ENCODE measurements at regions not wholly inside any gene's neighbourhood (a gene's known extent, or its start where the extent isn't known, plus 50 kb on each side); places are given as distances from the start of the nearest gene placed in this dataset.

DNA sequence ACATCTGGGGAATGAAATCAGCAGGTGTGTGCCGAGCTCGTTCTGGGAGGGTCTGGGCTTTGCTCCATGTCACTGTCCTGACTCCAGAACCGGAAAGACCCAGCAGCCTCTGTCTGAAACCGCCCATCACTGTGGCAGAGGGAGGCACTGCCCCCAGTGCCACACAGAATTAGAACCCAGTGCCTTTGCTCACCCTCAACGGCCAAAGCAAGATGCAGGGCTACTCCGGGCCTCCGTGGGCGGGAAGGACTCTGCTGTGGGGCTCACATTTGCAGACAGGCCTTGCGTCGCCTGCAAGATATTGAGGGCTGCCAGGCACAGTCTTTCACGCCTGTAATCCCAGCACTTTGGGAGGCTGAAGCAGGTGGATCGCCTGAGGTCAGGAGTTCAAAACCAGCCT, 219.2 kb upstream of the PPP2R2D start:
- H2AK5ac ChIP-seq (ENCODE audit: low read length), result no peak overlapping the region
- no peak overlapping the region for H2BK5ac ChIP-seq (ENCODE audit: low read length)
- no peak overlapping the region for H2BK15ac ChIP-seq (replicated peaks; ENCODE audit: low read depth)
- no peak overlapping the region for H3K4ac ChIP-seq (ENCODE audit: low read depth, low read length)
- H4K5ac ChIP-seq (ENCODE audit: low read length), result no peak overlapping the region
- no peaks in the 10 kb centered on the region for H3K79me1 ChIP-seq (ENCODE audit: low read length)
- H3K79me2 ChIP-seq (ENCODE audit: control insufficient read depth, insufficient read depth, low read length), result no peaks in the 10 kb centered on the region
- no peak overlapping the region for H3K18ac ChIP-seq (ENCODE audit: low read length)
- WGBS (ENCODE audit: extremely low coverage, insufficient coverage, low lambda C conversion rate), result no CpG with 5 or more reads among the region's 12 CpGs
- H3K4me1 ChIP-seq (ENCODE audit: control insufficient read depth, low read depth, low read length), result peaks cover 2% of the 10 kb centered on the region
- no peak overlapping the region for H3K27ac ChIP-seq (ENCODE audit: low read depth, low read length)
- no peak overlapping the region for H4K8ac ChIP-seq (ENCODE audit: low read depth, low read length)
- H3K4me3 ChIP-seq (ENCODE audit: low read length), result no peak overlapping the region
- H3K4me2 ChIP-seq (ENCODE audit: low read length), result no peak overlapping the region
- H3K9ac ChIP-seq (ENCODE audit: low read length), result no peak overlapping the region
- H3K27me3 ChIP-seq (ENCODE audit: insufficient read depth, low read length, poor library complexity), result no peaks in the 10 kb centered on the region
- no peak overlapping the region for H2BK120ac ChIP-seq (ENCODE audit: low read depth, low read length)
- H3K23ac ChIP-seq (ENCODE audit: low read length), result no peak overlapping the region
- DNase-seq, result no peak
- H3K56ac ChIP-seq (ENCODE audit: low read length), result no peak overlapping the region
- H3K36me3 ChIP-seq (ENCODE audit: control insufficient read depth, insufficient read depth, low read length), result no peaks in the 10 kb centered on the region

DNA sequence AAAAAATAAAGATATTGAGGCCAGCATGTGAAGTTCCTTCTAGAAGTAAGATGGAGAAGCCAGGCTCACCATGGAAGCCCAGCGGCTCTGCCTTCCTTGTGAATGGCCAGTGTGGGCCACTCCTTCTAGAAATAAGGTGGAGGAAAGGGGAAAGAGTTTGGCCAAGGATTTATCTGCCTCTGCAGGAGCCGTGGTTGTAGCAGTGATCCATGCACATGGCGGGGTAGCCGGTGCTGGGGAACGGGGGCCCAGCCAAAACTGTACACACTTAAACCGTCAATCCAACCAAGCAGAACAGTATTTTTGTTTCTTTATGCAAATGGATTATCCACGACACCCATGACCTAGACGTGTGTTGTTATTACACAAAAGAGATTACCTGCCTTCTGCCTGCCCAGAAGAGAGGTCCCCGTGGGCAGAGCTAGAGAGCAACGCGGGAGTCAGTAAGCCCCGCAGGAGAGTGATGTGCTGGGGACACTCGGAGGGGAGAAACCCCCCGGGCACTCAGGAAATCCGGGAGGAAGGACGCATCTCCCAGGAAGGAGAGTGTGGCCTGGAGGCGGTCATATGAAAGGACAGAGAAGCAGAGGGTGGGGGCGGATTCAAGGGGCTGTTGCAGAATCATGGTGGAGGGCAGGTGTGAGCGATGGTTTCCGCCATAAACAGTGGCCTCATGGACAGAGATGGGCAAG, 218.4 kb upstream of the PPP2R2D start:
- Histone ChIP-seq H3K36me3 (ENCODE audit: control insufficient read depth, insufficient read depth, low read length) (no peaks in the 10 kb centered on the region), H2BK5ac (ENCODE audit: low read length) (no peak overlapping the region), H3K56ac (ENCODE audit: low read length) (no peak overlapping the region), H2AK5ac (ENCODE audit: low read length) (no peak overlapping the region), H4K5ac (ENCODE audit: low read length) (no peak overlapping the region), H3K4ac (ENCODE audit: low read depth, low read length) (no peak overlapping the region), H3K4me2 (ENCODE audit: low read length) (no peak overlapping the region), H2BK120ac (ENCODE audit: low read depth, low read length) (no peak overlapping the region), H2BK15ac (replicated peaks; ENCODE audit: low read depth) (no peak overlapping the region), H3K27me3 (ENCODE audit: insufficient read depth, low read length, poor library complexity) (no peaks in the 10 kb centered on the region), H3K23ac (ENCODE audit: low read length) (no peak overlapping the region), H3K27ac (ENCODE audit: low read depth, low read length) (no peak overlapping the region), H3K4me3 (ENCODE audit: low read length) (no peak overlapping the region), H3K18ac (ENCODE audit: low read length) (no peak overlapping the region), H3K4me1 (ENCODE audit: control insufficient read depth, low read depth, low read length) (peaks cover 2% of the 10 kb centered on the region), H3K79me2 (ENCODE audit: control insufficient read depth, insufficient read depth, low read length) (no peaks in the 10 kb centered on the region), H4K8ac (ENCODE audit: low read depth, low read length) (no peak overlapping the region), H3K9ac (ENCODE audit: low read length) (no peak overlapping the region), H3K79me1 (ENCODE audit: low read length) (no peaks in the 10 kb centered on the region)
- no peak for DNase-seq
- no CpG with 5 or more reads among the region's 20 CpGs for WGBS (ENCODE audit: extremely low coverage, insufficient coverage, low lambda C conversion rate)

DNA sequence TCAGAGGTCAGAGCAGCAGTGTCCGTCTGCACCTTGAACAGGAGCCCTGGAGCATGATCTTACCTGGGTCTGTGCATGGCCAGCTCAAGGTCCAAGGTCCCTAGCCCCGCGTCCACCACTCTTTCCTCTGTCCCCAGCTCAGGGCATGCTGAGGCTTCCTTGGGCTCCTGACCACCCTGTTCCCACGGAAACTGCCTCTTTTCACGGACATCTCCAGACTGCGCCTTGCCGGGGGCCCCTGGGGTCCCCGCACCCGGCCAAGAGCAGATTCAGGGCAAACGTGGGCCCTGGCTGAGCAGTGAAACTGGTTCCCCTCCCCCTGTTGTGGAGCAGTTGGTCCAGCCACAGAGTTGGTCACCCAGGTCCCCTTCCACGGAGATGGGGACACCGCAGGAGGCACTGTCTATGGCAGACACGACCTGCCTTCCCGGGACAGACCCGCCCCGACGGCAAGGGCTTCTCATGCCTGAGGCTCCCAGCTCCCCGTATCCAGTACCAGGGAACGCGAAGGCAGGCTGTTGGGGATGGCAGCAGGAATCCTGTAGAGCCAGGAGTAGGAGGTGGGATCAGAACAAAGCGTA, 217.4 kb upstream of the PPP2R2D start:
- WGBS (ENCODE audit: extremely low coverage, insufficient coverage, low lambda C conversion rate), result no CpG with 5 or more reads among the region's 21 CpGs
- H2BK15ac ChIP-seq (replicated peaks; ENCODE audit: low read depth), result no peak overlapping the region

DNA sequence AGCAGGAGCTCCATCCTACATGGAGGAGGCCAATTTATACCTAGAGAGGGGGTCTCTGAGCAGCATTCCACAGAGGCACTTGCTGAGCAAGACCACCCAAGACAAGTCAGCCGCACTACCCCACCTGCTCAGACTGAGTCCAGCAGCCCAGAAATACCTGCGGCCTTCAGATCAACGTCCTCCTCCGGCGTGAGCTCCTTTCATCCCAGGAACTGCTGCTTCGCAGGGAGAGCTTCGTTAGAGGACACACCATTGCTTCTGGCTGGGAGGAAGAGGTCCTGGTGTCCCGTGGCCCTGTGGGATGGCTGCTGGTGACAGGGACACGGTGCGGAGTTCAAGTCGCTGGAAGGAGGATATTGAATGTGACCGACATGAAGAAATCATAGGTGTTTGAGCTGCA, 216.9 kb upstream of the PPP2R2D start:
- no peak for DNase-seq
- H3K56ac ChIP-seq (ENCODE audit: low read length), result no peak overlapping the region
- no peaks in the 10 kb centered on the region for H3K27me3 ChIP-seq (ENCODE audit: insufficient read depth, low read length, poor library complexity)
- H3K4ac ChIP-seq (ENCODE audit: low read depth, low read length), result no peak overlapping the region
- no CpG with 5 or more reads among the region's 12 CpGs for WGBS (ENCODE audit: extremely low coverage, insufficient coverage, low lambda C conversion rate)
- no peak overlapping the region for H3K23ac ChIP-seq (ENCODE audit: low read length)
- H2BK5ac ChIP-seq (ENCODE audit: low read length), result no peak overlapping the region
- no peak overlapping the region for H2BK15ac ChIP-seq (replicated peaks; ENCODE audit: low read depth)
- H4K8ac ChIP-seq (ENCODE audit: low read depth, low read length), result no peak overlapping the region
- H2BK120ac ChIP-seq (ENCODE audit: low read depth, low read length), result no peak overlapping the region
- no peak overlapping the region for H3K18ac ChIP-seq (ENCODE audit: low read length)
- no peaks in the 10 kb centered on the region for H3K79me1 ChIP-seq (ENCODE audit: low read length)
- no peak overlapping the region for H3K9ac ChIP-seq (ENCODE audit: low read length)
- no peak overlapping the region for H3K27ac ChIP-seq (ENCODE audit: low read depth, low read length)
- no peak overlapping the region for H3K4me2 ChIP-seq (ENCODE audit: low read length)
- H4K5ac ChIP-seq (ENCODE audit: low read length), result no peak overlapping the region
- H3K36me3 ChIP-seq (ENCODE audit: control insufficient read depth, insufficient read depth, low read length), result no peaks in the 10 kb centered on the region
- H3K79me2 ChIP-seq (ENCODE audit: control insufficient read depth, insufficient read depth, low read length), result no peaks in the 10 kb centered on the region
- H2AK5ac ChIP-seq (ENCODE audit: low read length), result no peak overlapping the region
- H3K4me3 ChIP-seq (ENCODE audit: low read length), result no peak overlapping the region
- no peaks in the 10 kb centered on the region for H3K4me1 ChIP-seq (ENCODE audit: control insufficient read depth, low read depth, low read length)

More for the DNA sequence above, 217.4 kb upstream of the PPP2R2D start:
- H3K27me3 ChIP-seq (ENCODE audit: insufficient read depth, low read length, poor library complexity), result no peaks in the 10 kb centered on the region
- no peak overlapping the region for H3K4ac ChIP-seq (ENCODE audit: low read depth, low read length)
- no peak overlapping the region for H4K8ac ChIP-seq (ENCODE audit: low read depth, low read length)
- no peaks in the 10 kb centered on the region for H3K4me1 ChIP-seq (ENCODE audit: control insufficient read depth, low read depth, low read length)
- no peak for DNase-seq
- no peak overlapping the region for H2BK120ac ChIP-seq (ENCODE audit: low read depth, low read length)
- H2BK5ac ChIP-seq (ENCODE audit: low read length), result no peak overlapping the region
- no peaks in the 10 kb centered on the region for H3K79me2 ChIP-seq (ENCODE audit: control insufficient read depth, insufficient read depth, low read length)
- no peak overlapping the region for H2AK5ac ChIP-seq (ENCODE audit: low read length)
- H3K18ac ChIP-seq (ENCODE audit: low read length), result no peak overlapping the region
- no peak overlapping the region for H3K56ac ChIP-seq (ENCODE audit: low read length)
- no peak overlapping the region for H3K23ac ChIP-seq (ENCODE audit: low read length)
- no peak overlapping the region for H4K5ac ChIP-seq (ENCODE audit: low read length)
- H3K36me3 ChIP-seq (ENCODE audit: control insufficient read depth, insufficient read depth, low read length), result no peaks in the 10 kb centered on the region
- H3K9ac ChIP-seq (ENCODE audit: low read length), result no peak overlapping the region
- H3K27ac ChIP-seq (ENCODE audit: low read depth, low read length), result no peak overlapping the region
- no peak overlapping the region for H3K4me3 ChIP-seq (ENCODE audit: low read length)
- no peak overlapping the region for H3K4me2 ChIP-seq (ENCODE audit: low read length)
- H3K79me1 ChIP-seq (ENCODE audit: low read length), result no peaks in the 10 kb centered on the region

DNA sequence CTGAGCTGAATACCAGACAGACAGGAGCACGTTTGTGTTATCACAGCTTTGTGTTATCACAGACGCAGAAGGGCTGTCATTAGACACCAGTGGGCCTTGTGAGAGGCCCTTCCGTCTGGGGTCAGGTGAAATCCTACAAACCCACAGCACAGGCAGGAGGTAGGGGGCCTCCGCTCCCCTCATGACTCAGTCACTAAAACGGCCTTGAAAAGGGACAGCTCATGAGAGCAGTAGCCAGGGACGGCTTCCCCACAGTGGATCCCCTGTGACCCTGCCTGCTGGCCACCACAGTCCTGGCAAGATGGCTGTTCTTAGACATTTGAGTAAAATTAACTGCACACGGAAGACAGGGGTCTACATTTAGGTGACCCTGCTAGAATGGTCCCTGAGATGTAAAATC, 215.8 kb upstream of the PPP2R2D start:
- Histone ChIP-seq H3K79me1 (ENCODE audit: low read length) (no peaks in the 10 kb centered on the region), H3K27ac (ENCODE audit: low read depth, low read length) (no peak overlapping the region), H2BK5ac (ENCODE audit: low read length) (no peak overlapping the region), H2BK15ac (replicated peaks; ENCODE audit: low read depth) (no peak overlapping the region), H3K79me2 (ENCODE audit: control insufficient read depth, insufficient read depth, low read length) (no peaks in the 10 kb centered on the region), H3K18ac (ENCODE audit: low read length) (no peak overlapping the region), H2BK120ac (ENCODE audit: low read depth, low read length) (no peak overlapping the region), H3K36me3 (ENCODE audit: control insufficient read depth, insufficient read depth, low read length) (no peaks in the 10 kb centered on the region), H3K4me3 (ENCODE audit: low read length) (no peak overlapping the region), H4K8ac (ENCODE audit: low read depth, low read length) (no peak overlapping the region), H3K4me1 (ENCODE audit: control insufficient read depth, low read depth, low read length) (no peaks in the 10 kb centered on the region), H3K4ac (ENCODE audit: low read depth, low read length) (no peak overlapping the region), H3K23ac (ENCODE audit: low read length) (no peak overlapping the region), H4K5ac (ENCODE audit: low read length) (no peak overlapping the region), H3K56ac (ENCODE audit: low read length) (no peak overlapping the region), H3K4me2 (ENCODE audit: low read length) (no peak overlapping the region), H2AK5ac (ENCODE audit: low read length) (no peak overlapping the region), H3K27me3 (ENCODE audit: insufficient read depth, low read length, poor library complexity) (no peaks in the 10 kb centered on the region), H3K9ac (ENCODE audit: low read length) (no peak overlapping the region)
- no CpG with 5 or more reads among the region's 7 CpGs for WGBS (ENCODE audit: extremely low coverage, insufficient coverage, low lambda C conversion rate)
- no peak for DNase-seq

DNA sequence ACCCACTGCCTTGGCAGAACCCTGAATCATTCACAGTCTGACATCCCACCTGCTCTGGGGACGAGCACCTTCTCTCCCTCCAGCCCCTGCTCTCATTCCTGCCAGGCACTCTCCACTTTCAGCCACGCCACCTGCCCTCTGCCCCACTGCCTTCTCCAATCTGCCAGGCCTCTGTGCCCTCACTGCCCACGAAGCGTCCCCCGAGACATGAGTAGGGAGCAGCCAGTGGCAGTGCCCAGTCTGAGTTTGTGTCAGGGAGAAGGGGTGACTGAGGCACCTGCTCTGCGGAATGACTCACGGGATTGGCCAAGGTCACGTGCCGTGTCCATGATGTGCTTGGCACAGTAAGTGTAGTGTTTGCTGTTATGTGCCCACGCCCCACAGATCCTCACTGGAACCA, 215.2 kb upstream of the PPP2R2D start:
- Histone ChIP-seq H3K9ac (ENCODE audit: low read length) (no peak overlapping the region), H3K4me1 (ENCODE audit: control insufficient read depth, low read depth, low read length) (no peaks in the 10 kb centered on the region), H4K5ac (ENCODE audit: low read length) (no peak overlapping the region), H3K18ac (ENCODE audit: low read length) (no peak overlapping the region), H3K27ac (ENCODE audit: low read depth, low read length) (no peak overlapping the region), H2BK120ac (ENCODE audit: low read depth, low read length) (no peak overlapping the region), H3K4me3 (ENCODE audit: low read length) (no peak overlapping the region), H3K79me2 (ENCODE audit: control insufficient read depth, insufficient read depth, low read length) (no peaks in the 10 kb centered on the region), H2AK5ac (ENCODE audit: low read length) (no peak overlapping the region), H2BK5ac (ENCODE audit: low read length) (no peak overlapping the region), H3K79me1 (ENCODE audit: low read length) (no peaks in the 10 kb centered on the region), H3K27me3 (ENCODE audit: insufficient read depth, low read length, poor library complexity) (no peaks in the 10 kb centered on the region), H2BK15ac (replicated peaks; ENCODE audit: low read depth) (no peak overlapping the region), H3K4ac (ENCODE audit: low read depth, low read length) (no peak overlapping the region), H4K8ac (ENCODE audit: low read depth, low read length) (no peak overlapping the region), H3K56ac (ENCODE audit: low read length) (no peak overlapping the region), H3K23ac (ENCODE audit: low read length) (no peak overlapping the region), H3K36me3 (ENCODE audit: control insufficient read depth, insufficient read depth, low read length) (no peaks in the 10 kb centered on the region), H3K4me2 (ENCODE audit: low read length) (no peak overlapping the region)
- no CpG with 5 or more reads among the region's 10 CpGs for WGBS (ENCODE audit: extremely low coverage, insufficient coverage, low lambda C conversion rate)
- DNase-seq, result no peak
